DOHH2 (cell line): ENCODE measurements at regions not wholly inside any gene's neighbourhood (a gene's known extent, or its start where the extent isn't known, plus 50 kb on each side); places are given as distances from the start of the nearest gene placed in this dataset.

ENCODE experiments used
- H3F3A ChIP-seq: fragments of 200-600 bp; sonication (generic), shearing (Covaris generic); 2 replicates; pipeline ENCODE4 v1.6.0; 2016; ENCODE audit warnings: antibody characterized with exemption, mild to moderate bottlenecking; ENCODE audit not compliant: control insufficient read depth, insufficient read depth
- H3K27ac ChIP-seq: fragments of 200-600 bp; sonication (generic); 2 replicates; pipeline ENCODE4 v1.5.1; 2014; ENCODE audit warnings: low read depth, mild to moderate bottlenecking, low read length, moderate library complexity
- H3K27me3 ChIP-seq: fragments of 200-600 bp; sonication (generic); 2 replicates; pipeline ENCODE4 v1.6.1; 2014; ENCODE audit warnings: mild to moderate bottlenecking, low read length, mixed read lengths; ENCODE audit not compliant: control insufficient read depth
- H3K36me3 ChIP-seq: fragments of 200-600 bp; sonication (generic); 2 replicates; pipeline ENCODE4 v1.6.1; 2014; ENCODE audit warnings: mild to moderate bottlenecking, low read length, moderate library complexity, mixed read lengths; ENCODE audit not compliant: control insufficient read depth
- H3K4me1 ChIP-seq: fragments of 200-600 bp; sonication (generic); 2 replicates; pipeline ENCODE4 v1.6.1; 2014; ENCODE audit warnings: mild to moderate bottlenecking, low read length, mixed read lengths; ENCODE audit not compliant: control insufficient read depth
- H3K4me2 ChIP-seq: fragments of 200-600 bp; sonication (generic); 2 replicates; pipeline ENCODE4 v1.6.0; 2014; ENCODE audit warnings: mild to moderate bottlenecking, low read length, moderate library complexity
- H3K4me3 ChIP-seq: fragments of 200-600 bp; sonication (generic); 2 replicates; pipeline ENCODE4 v1.5.1; 2014; ENCODE audit warnings: mild to moderate bottlenecking, low read length, mixed read lengths
- H3K79me2 ChIP-seq: fragments of 200-600 bp; sonication (generic); 2 replicates; pipeline ENCODE4 v1.6.1; 2014; ENCODE audit warnings: mild to moderate bottlenecking, low read length, mixed read lengths; ENCODE audit not compliant: control insufficient read depth
- H3K9me2 ChIP-seq: fragments of 200-600 bp; sonication (generic); replicated peaks from 2 replicates; pipeline ENCODE4 v1.6.1; 2014; ENCODE audit warnings: mild to moderate bottlenecking, low read length, mixed read lengths; ENCODE audit not compliant: control insufficient read depth
- H3K9me3 ChIP-seq: fragments of 200-600 bp; sonication (generic); 2 replicates; pipeline ENCODE4 v1.6.1; 2014; ENCODE audit warnings: antibody characterized with exemption, low read length, mixed read lengths; ENCODE audit not compliant: control insufficient read depth, insufficient read depth
- H4K20me1 ChIP-seq: fragments of 200-600 bp; sonication (generic); 2 replicates; pipeline ENCODE4 v1.6.0; 2014; ENCODE audit warnings: low read depth, mild to moderate bottlenecking, antibody characterized with exemption, low read length, moderate library complexity; ENCODE audit not compliant: control insufficient read depth, insufficient read depth
- EZH2phosphoT487 ChIP-seq: fragments of 200-600 bp; sonication (generic); IDR thresholded peaks from 2 replicates; pipeline ENCODE4 v1.6.1; 2017; ENCODE audit warnings: borderline replicate concordance, mild to moderate bottlenecking, antibody characterized with exemption, low read length, moderate library complexity, mixed read lengths
- TF ChIP-seq, protein P1 (sequence below): fragments of 200-600 bp; sonication (generic); IDR thresholded peaks from one replicate; pipeline ENCODE4 v1.5.1; 2014; ENCODE audit warnings: antibody characterized with exemption, mild to moderate bottlenecking, low read depth, low read length; ENCODE audit not compliant: poor library complexity, severe bottlenecking

DNA sequence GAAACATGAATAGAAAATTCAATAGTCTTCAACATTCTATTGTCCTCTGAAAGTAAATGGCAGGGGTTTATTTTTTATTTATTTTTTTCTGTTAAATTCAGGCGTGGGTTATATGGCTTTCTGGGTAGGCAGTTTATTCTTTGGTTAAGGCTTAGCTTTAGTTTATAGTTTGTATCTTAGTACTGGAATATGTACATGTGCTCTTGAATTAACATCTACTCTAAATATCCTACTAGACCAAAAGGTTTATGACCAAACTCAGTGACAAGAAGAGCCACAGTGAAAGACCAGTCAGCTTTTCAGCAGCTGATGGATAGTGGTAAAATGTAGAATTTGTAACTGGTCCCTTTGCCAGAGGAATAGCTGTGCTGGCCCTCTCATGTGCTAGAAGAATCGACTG is 62.0 kb upstream of the DAB2 start:
- no peaks in the 10 kb centered on the region for H3K36me3 ChIP-seq
- no peak for TF ChIP-seq EZH2phosphoT487
- TF ChIP-seq, protein P1, sequence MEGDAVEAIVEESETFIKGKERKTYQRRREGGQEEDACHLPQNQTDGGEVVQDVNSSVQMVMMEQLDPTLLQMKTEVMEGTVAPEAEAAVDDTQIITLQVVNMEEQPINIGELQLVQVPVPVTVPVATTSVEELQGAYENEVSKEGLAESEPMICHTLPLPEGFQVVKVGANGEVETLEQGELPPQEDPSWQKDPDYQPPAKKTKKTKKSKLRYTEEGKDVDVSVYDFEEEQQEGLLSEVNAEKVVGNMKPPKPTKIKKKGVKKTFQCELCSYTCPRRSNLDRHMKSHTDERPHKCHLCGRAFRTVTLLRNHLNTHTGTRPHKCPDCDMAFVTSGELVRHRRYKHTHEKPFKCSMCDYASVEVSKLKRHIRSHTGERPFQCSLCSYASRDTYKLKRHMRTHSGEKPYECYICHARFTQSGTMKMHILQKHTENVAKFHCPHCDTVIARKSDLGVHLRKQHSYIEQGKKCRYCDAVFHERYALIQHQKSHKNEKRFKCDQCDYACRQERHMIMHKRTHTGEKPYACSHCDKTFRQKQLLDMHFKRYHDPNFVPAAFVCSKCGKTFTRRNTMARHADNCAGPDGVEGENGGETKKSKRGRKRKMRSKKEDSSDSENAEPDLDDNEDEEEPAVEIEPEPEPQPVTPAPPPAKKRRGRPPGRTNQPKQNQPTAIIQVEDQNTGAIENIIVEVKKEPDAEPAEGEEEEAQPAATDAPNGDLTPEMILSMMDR = no peak
- H3K79me2 ChIP-seq = no peaks in the 10 kb centered on the region
- H3K9me2 ChIP-seq = no peaks in the 10 kb centered on the region
- H3K4me3 ChIP-seq = no peak overlapping the region
- no peaks in the 10 kb centered on the region for H4K20me1 ChIP-seq
- no peak overlapping the region for H3K27ac ChIP-seq
- H3F3A ChIP-seq = no peaks in the 10 kb centered on the region
- H3K4me1 ChIP-seq = no peaks in the 10 kb centered on the region
- H3K27me3 ChIP-seq = no peaks in the 10 kb centered on the region
- no peak overlapping the region for H3K4me2 ChIP-seq
- no peaks in the 10 kb centered on the region for H3K9me3 ChIP-seq

DNA sequence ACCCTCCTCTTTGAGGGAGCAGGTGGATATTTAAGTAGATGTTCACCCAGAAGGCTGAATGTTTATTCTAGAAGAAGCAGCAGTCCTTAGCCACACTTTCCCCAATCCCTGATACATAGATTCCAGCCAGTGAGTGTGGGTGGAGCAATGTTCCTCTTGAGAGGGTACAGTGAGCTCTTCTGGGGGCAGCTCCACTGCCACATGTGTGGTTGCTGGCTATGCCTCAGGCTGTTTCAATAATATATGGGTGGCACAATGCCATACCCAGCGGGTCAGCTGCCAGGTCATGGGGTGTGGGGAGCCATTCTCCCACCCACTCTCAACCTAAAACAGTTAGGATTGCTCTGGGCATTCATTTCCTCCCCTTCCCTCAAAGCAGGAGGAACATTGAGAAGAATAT is 61.6 kb upstream of the DAB2 start:
- TF ChIP-seq, protein P1 = no peak
- no peak for TF ChIP-seq EZH2phosphoT487
- no peak overlapping the region for H3K27ac ChIP-seq
- no peaks in the 10 kb centered on the region for H3K9me3 ChIP-seq
- H3K79me2 ChIP-seq = no peaks in the 10 kb centered on the region
- no peaks in the 10 kb centered on the region for H3K36me3 ChIP-seq
- no peaks in the 10 kb centered on the region for H3K27me3 ChIP-seq
- no peaks in the 10 kb centered on the region for H3F3A ChIP-seq
- H4K20me1 ChIP-seq = no peaks in the 10 kb centered on the region
- no peaks in the 10 kb centered on the region for H3K4me1 ChIP-seq
- no peak overlapping the region for H3K4me2 ChIP-seq
- H3K9me2 ChIP-seq = no peaks in the 10 kb centered on the region
- no peak overlapping the region for H3K4me3 ChIP-seq

DNA sequence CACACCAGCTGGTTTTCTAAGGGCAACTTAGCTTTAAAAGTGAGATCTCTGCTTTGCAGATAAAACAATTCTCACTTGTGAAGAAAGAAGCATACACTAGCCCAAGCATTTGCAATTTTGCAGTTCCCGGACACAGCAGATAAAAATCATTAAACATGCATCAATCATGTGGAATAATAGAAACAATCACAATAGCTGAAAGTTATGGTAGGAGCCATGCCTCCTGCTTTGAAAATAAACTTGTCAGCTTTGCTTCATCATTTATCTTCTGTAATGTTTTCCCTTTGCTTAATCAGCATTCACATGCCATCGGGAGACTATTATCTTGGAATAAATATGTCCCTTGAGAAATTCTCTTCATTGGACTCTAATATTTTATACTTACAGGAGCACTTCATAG is 60.3 kb upstream of the DAB2 start:
- TF ChIP-seq EZH2phosphoT487 = no peak
- TF ChIP-seq, protein P1 = no peak
- no peaks in the 10 kb centered on the region for H3K79me2 ChIP-seq
- H3K27ac ChIP-seq = no peak overlapping the region
- H3K4me1 ChIP-seq = no peaks in the 10 kb centered on the region
- H3K9me2 ChIP-seq = no peaks in the 10 kb centered on the region
- no peaks in the 10 kb centered on the region for H3K27me3 ChIP-seq
- H3K36me3 ChIP-seq = no peaks in the 10 kb centered on the region
- no peaks in the 10 kb centered on the region for H4K20me1 ChIP-seq
- no peaks in the 10 kb centered on the region for H3K9me3 ChIP-seq
- no peaks in the 10 kb centered on the region for H3F3A ChIP-seq
- no peak overlapping the region for H3K4me3 ChIP-seq
- no peak overlapping the region for H3K4me2 ChIP-seq

DNA sequence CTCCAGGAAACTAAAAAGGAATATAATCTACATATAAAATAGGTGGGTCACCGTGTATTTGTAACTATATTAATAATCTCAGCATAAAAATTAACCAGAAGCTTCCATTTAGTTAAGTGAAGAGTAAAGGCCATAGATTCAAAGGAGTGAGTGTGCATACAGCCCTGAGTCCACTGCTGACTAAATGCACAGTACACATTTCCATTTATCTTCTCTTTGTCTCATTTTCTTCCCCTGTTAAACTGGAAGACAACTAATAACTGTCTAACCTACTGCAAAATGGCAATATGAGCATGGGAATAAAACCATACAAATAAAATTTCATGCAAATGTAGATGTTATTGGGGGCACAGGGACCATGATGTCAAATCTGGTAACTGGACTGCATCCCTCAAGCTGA is 59.9 kb upstream of the DAB2 start:
- Histone ChIP-seq H3K36me3 (no peaks in the 10 kb centered on the region), H3K9me3 (no peaks in the 10 kb centered on the region), H3K4me3 (no peak overlapping the region), H3K4me2 (no peak overlapping the region), H3K27ac (no peak overlapping the region), H4K20me1 (no peaks in the 10 kb centered on the region), H3K79me2 (no peaks in the 10 kb centered on the region), H3K4me1 (no peaks in the 10 kb centered on the region), H3K9me2 (no peaks in the 10 kb centered on the region), H3F3A (no peaks in the 10 kb centered on the region), H3K27me3 (no peaks in the 10 kb centered on the region)
- TF ChIP-seq, protein P1 = no peak
- TF ChIP-seq EZH2phosphoT487 = no peak
